RWPE2 (cell line): ENCODE measurements at regions not wholly inside any gene's neighbourhood (a gene's known extent, or its start where the extent isn't known, plus 50 kb on each side); places are given as distances from the start of the nearest gene placed in this dataset.

Source experiments
- ATAC-seq: fragments of 200-7000 bp; cut with Tn5 transposase; 3 replicates; pipeline ENCODE4 v1.9.1; 2021; ENCODE audit warnings: low read depth
- DNase-seq: peaks from one replicate; pipeline ENCODE4 v3.0.0-alpha.2; 2020; ENCODE audit warnings: low spot score
- H3K27ac ChIP-seq: fragments of 450-650 bp; 2 replicates; pipeline ENCODE4 v1.5.1; 2017; ENCODE audit warnings: mild to moderate bottlenecking; ENCODE audit not compliant: poor library complexity, severe bottlenecking
- H3K27me3 ChIP-seq: fragments of 250-450 bp; sonication (Bioruptor Pico); 2 replicates; pipeline ENCODE4 v1.5.1; 2021; ENCODE audit warnings: mild to moderate bottlenecking, moderate library complexity; ENCODE audit not compliant: insufficient read depth, poor library complexity, severe bottlenecking
- H3K36me3 ChIP-seq: fragments of 250-450 bp; sonication (Bioruptor Pico); 2 replicates; pipeline ENCODE4 v1.5.1; 2020; ENCODE audit warnings: low read depth, mild to moderate bottlenecking, moderate library complexity
- H3K4me1 ChIP-seq: fragments of 250-450 bp; sonication (Bioruptor Pico); 2 replicates; pipeline ENCODE4 v1.5.1; 2021; ENCODE audit warnings: mild to moderate bottlenecking, moderate library complexity; ENCODE audit not compliant: insufficient read depth, poor library complexity, severe bottlenecking
- H3K4me3 ChIP-seq: fragments of 250-450 bp; sonication (Bioruptor Pico); 2 replicates; pipeline ENCODE4 v1.5.1; 2021; ENCODE audit warnings: mild to moderate bottlenecking, moderate library complexity; ENCODE audit not compliant: severe bottlenecking
- H3K9me3 ChIP-seq: fragments of 250-450 bp; sonication (Bioruptor Pico); 2 replicates; pipeline ENCODE4 v1.5.1; 2021; ENCODE audit warnings: mild to moderate bottlenecking, moderate library complexity; ENCODE audit not compliant: severe bottlenecking
- CTCF ChIP-seq: fragments of 450-650 bp; IDR thresholded peaks from one replicate; pipeline ENCODE4 v1.5.1; 2017; ENCODE audit warnings: mild to moderate bottlenecking, moderate library complexity; ENCODE audit not compliant: poor library complexity, severe bottlenecking

- no peaks in the 10 kb centered on the region for H3K9me3 ChIP-seq
- H3K4me1 ChIP-seq = no peaks in the 10 kb centered on the region
- H3K27me3 ChIP-seq = no peaks in the 10 kb centered on the region
- no peaks in the 10 kb centered on the region for H3K36me3 ChIP-seq
- ATAC-seq (no peak), DNase-seq (no peak)
- H3K4me3 ChIP-seq = no peak overlapping the region
- H3K27ac ChIP-seq = no peak overlapping the region
- no peak for TF ChIP-seq CTCF
Observed at GRCh38 chr6:126904176-126904575, 214.3 kb upstream of the RSPO3 start.

GRCh38 chr6:126905917-126906316 lies 212.6 kb upstream of the RSPO3 start:
- no peaks in the 10 kb centered on the region for H3K9me3 ChIP-seq
- DNase-seq = no peak
- TF ChIP-seq CTCF = no peak
- no peak overlapping the region for H3K27ac ChIP-seq
- H3K36me3 ChIP-seq = no peaks in the 10 kb centered on the region
- H3K27me3 ChIP-seq = no peaks in the 10 kb centered on the region
- H3K4me1 ChIP-seq = no peaks in the 10 kb centered on the region
- ATAC-seq = no peak; the same call in 2 of the 3 replicates
- H3K4me3 ChIP-seq = no peak overlapping the region

- Histone ChIP-seq H3K4me3 (no peak overlapping the region), H3K36me3 (no peaks in the 10 kb centered on the region), H3K27me3 (no peaks in the 10 kb centered on the region), H3K9me3 (no peaks in the 10 kb centered on the region), H3K4me1 (no peaks in the 10 kb centered on the region), H3K27ac (no peak overlapping the region)
- TF ChIP-seq CTCF = no peak
- ATAC-seq (no peak), DNase-seq (no peak)
Observed at GRCh38 chr6:126907312-126907711, 211.2 kb upstream of the RSPO3 start.

GRCh38 chr6:126907996-126908395 lies 210.5 kb upstream of the RSPO3 start:
- H3K9me3 ChIP-seq = no peaks in the 10 kb centered on the region
- no peaks in the 10 kb centered on the region for H3K27me3 ChIP-seq
- no peaks in the 10 kb centered on the region for H3K36me3 ChIP-seq
- ATAC-seq = no peak
- TF ChIP-seq CTCF = no peak
- no peaks in the 10 kb centered on the region for H3K4me1 ChIP-seq
- H3K4me3 ChIP-seq = no peak overlapping the region
- no peak overlapping the region for H3K27ac ChIP-seq
- no peak for DNase-seq

GRCh38 chr6:126909493-126909892 lies 209.0 kb upstream of the RSPO3 start:
- ATAC-seq = no peak
- no peaks in the 10 kb centered on the region for H3K9me3 ChIP-seq

More at GRCh38 chr6:126909493-126909892, 209.0 kb upstream of the RSPO3 start:
- Histone ChIP-seq H3K4me1 (no peaks in the 10 kb centered on the region), H3K27ac (no peak overlapping the region), H3K36me3 (no peaks in the 10 kb centered on the region), H3K27me3 (no peaks in the 10 kb centered on the region), H3K4me3 (no peak overlapping the region)
- TF ChIP-seq CTCF = no peak
- no peak for DNase-seq
